GM13976 (cell line): ENCODE measurements at regions not wholly inside any gene's neighbourhood (a gene's known extent, or its start where the extent isn't known, plus 50 kb on each side); places are given as distances from the start of the nearest gene placed in this dataset.
"Not testable (repeated sequence)": the region's sequence is repeated elsewhere in the genome, so short reads cannot be mapped to it uniquely, and the experiment has no call there.

Experiments
- DNase-seq: peaks from one replicate; pipeline ENCODE4 v3.0.0; 2012; ENCODE audit warnings: low spot score
- in situ Hi-C: fragments of 300-500 bp; cut with MboI; formaldehyde crosslinking; loops from one replicate; pipeline ENCODE4 v1.12.0; 2022; ENCODE audit warnings: low sequenced_read_pairs, mixed read lengths, inconsistent platforms; ENCODE audit not compliant: unreplicated experiment
- TF ChIP-seq, protein P1 (sequence below): IDR thresholded peaks from 2 replicates; pipeline ENCODE4 v1.5.1; 2012; ENCODE audit warnings: borderline replicate concordance, mild to moderate bottlenecking; ENCODE audit not compliant: insufficient read depth; ENCODE audit errors: extremely low read depth, missing control alignments, control extremely low read depth

DNA sequence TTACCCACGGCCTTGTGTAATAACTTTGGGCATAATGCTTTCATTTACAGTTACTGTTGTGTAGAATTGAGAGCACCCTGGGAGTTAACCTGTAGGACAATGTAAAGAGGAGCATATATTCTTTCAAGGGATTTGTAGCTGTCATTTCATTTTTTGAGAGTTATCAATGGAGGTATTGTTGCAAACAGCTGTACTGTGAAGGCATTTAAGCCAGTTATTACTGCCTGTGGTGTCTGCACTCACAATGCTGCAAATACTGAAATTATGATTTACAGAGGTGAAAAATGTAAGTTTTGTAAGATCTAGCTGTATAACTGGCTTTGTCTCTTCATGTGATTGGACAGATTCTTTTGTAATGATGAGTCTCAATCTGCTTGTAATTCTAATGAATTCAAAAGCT lies 131.5 kb upstream of the FAT1 start:
- in situ Hi-C loops: no loop called here
- DNase-seq: no peak
- TF ChIP-seq, protein P1, sequence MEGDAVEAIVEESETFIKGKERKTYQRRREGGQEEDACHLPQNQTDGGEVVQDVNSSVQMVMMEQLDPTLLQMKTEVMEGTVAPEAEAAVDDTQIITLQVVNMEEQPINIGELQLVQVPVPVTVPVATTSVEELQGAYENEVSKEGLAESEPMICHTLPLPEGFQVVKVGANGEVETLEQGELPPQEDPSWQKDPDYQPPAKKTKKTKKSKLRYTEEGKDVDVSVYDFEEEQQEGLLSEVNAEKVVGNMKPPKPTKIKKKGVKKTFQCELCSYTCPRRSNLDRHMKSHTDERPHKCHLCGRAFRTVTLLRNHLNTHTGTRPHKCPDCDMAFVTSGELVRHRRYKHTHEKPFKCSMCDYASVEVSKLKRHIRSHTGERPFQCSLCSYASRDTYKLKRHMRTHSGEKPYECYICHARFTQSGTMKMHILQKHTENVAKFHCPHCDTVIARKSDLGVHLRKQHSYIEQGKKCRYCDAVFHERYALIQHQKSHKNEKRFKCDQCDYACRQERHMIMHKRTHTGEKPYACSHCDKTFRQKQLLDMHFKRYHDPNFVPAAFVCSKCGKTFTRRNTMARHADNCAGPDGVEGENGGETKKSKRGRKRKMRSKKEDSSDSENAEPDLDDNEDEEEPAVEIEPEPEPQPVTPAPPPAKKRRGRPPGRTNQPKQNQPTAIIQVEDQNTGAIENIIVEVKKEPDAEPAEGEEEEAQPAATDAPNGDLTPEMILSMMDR: no peak

GRCh38 chr4:186857793-186858192 lies 134.1 kb upstream of the FAT1 start:
- no peak for DNase-seq
- in situ Hi-C loops: no loop called here
- TF ChIP-seq, protein P1: no peak

DNA sequence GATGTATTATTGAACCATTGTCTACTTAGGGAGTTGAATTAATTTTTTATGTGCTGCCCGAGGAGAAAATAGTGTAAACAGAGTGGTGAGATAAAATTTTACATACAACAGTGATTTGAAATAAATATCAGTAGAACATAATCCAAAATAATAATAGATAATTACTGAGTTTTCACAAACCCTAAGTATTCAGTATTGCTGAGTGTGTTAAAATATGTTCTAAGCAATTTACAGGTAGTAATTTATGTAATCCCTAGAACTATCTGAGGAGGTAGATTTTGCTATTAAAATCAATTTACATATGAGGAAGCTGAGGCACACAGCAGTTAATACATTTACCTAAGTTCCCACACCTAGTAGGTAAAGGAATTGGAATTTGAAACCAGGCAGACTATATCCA lies 134.7 kb upstream of the FAT1 start:
- in situ Hi-C loops: no loop called here
- TF ChIP-seq, protein P1: no peak
- no peak for DNase-seq

GRCh38 chr4:186859420-186859819 lies 135.8 kb upstream of the FAT1 start:
- in situ Hi-C loops: no loop called here
- DNase-seq: no peak
- TF ChIP-seq, protein P1: no peak

- TF ChIP-seq, protein P1: no peak
- in situ Hi-C loops: no loop called here
- no peak for DNase-seq
These were observed 137.7 kb upstream of the FAT1 start for GRCh38 chr4:186861317-186861716.

DNA sequence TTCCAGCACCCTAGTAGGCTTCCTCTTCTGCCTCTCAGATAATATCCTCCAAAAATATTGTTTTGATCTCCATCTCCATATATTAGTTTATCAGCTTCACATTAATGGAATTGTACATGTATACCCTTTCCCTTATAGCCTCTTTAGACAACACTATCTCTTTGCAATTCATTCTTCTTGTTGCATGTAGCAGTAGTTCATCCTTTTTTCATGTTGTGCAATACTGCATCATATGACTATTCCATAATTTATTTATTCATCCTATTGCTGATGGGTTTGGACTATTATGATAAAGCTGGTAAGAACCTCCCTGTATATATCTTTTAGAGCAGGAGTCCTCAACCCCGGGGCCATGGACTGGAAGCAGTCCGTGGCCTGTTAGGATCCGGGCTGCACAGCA lies 148.2 kb upstream of the FAT1 start:
- TF ChIP-seq, protein P1: no peak
- DNase-seq: no peak
- in situ Hi-C loops: no loop called here

GRCh38 chr4:186873095-186873494 lies 149.4 kb upstream of the FAT1 start:
- DNase-seq, in situ Hi-C loops: not testable (repeated sequence)
